Cardiac fibroblast (primary cell): ENCODE measurements at regions not wholly inside any gene's neighbourhood (a gene's known extent, or its start where the extent isn't known, plus 50 kb on each side); places are given as distances from the start of the nearest gene placed in this dataset.

Experiments
- DNase-seq, 2 donors: peaks; one replicate each; pipeline versions ENCODE4 v3.0.0 to v3.0.0-alpha.2; 2010; ENCODE audit warnings: low read depth in 2 of 2
- H3K4me3 ChIP-seq, 2 donors: replicated peaks in 1 of 2; 1 replicate in 1 of 2; 2 replicates in 1 of 2; pipeline ENCODE4 v1.5.1; 2011; ENCODE audit warnings: low read depth in 2 of 2, low read length in 2 of 2, mild to moderate bottlenecking in 2 of 2, moderate library complexity in 1 of 2
- TF ChIP-seq, protein P1 (sequence below): IDR thresholded peaks from one replicate; pipeline ENCODE4 v1.5.1; 2011; ENCODE audit warnings: low read depth, mild to moderate bottlenecking, low read length, inconsistent platforms

DNA sequence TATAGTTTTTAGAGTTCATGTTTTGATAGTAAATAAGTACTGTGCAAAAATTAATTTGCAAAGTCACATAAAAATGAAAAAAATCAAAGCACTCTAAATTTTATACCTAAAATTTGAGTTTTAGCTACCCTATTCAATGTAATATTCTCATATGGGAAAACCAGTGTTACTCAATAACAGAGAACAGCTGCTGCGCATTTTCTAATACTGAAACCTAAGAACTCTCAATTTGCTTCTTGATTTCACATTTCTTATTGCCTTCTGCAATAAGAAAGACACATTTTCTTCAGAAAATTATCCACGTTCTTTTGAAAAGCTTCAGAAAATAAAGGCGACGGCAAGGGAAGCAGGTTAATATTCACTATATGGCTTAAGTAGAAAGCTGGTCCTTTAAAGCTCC is 199.1 kb upstream of the CCDC150 start:
- no peak for DNase-seq
- no peak overlapping the region for H3K4me3 ChIP-seq
- TF ChIP-seq, protein P1, sequence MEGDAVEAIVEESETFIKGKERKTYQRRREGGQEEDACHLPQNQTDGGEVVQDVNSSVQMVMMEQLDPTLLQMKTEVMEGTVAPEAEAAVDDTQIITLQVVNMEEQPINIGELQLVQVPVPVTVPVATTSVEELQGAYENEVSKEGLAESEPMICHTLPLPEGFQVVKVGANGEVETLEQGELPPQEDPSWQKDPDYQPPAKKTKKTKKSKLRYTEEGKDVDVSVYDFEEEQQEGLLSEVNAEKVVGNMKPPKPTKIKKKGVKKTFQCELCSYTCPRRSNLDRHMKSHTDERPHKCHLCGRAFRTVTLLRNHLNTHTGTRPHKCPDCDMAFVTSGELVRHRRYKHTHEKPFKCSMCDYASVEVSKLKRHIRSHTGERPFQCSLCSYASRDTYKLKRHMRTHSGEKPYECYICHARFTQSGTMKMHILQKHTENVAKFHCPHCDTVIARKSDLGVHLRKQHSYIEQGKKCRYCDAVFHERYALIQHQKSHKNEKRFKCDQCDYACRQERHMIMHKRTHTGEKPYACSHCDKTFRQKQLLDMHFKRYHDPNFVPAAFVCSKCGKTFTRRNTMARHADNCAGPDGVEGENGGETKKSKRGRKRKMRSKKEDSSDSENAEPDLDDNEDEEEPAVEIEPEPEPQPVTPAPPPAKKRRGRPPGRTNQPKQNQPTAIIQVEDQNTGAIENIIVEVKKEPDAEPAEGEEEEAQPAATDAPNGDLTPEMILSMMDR: no peak

DNA sequence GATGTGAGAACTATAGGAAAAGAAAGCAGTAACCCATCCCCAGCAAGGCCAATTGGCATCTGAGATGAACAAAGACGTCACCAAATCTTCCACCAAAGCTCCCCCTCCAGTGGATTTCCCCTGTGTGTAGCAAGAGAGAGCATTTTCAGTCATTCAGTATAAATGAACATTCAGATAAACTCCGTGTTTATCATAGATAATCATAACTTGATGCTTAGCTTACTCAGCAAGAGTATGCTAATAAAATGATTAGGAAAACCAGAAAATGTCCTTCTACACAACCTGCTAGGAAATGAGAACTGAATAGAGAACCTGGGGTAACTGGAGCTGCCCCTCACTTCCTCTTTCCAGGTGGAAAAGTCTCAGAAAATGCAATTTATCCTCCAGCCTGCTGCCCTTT is 198.0 kb upstream of the CCDC150 start:
- TF ChIP-seq, protein P1: no peak
- no peak for DNase-seq
- no peak overlapping the region for H3K4me3 ChIP-seq

DNA sequence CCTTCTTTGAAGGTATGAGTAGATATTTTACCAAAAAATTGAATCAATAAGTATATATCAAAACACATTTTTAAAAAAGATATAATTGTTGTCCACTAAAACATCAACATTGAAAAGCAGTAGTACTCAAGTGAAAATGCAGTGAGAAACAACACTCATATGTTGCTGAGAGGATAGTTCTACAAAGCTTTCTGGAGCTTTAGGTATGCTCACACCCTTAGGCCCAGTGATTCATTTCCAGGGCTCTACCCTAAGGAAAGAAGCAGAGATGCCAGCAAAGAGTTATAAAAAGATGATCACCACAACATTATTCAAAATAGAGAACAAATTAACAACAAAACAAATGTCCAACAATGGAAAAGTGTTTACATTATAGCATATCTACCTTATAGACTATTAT is 197.3 kb upstream of the CCDC150 start:
- no peak overlapping the region for H3K4me3 ChIP-seq
- DNase-seq: no peak
- TF ChIP-seq, protein P1: no peak

DNA sequence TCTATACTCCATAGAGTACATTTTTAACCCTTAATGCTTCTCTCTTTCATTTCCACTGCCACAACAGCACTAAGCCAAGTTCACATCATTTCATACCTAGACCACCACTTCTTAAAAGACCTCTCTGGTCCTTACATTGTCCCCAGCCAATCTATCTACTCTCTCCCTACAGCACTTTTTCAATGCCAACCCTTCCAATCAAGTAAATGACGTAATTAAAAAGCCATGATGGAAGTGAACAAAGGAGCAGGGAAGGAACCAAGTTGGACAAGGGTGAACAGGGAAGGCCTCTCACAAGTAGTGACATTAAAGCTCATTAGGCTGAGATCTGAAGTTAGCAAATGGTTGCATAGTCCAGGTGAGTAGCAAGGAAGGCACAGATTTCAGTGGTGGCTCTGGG is 195.1 kb upstream of the CCDC150 start:
- TF ChIP-seq, protein P1: no peak
- DNase-seq: no peak
- H3K4me3 ChIP-seq: no peak overlapping the region

DNA sequence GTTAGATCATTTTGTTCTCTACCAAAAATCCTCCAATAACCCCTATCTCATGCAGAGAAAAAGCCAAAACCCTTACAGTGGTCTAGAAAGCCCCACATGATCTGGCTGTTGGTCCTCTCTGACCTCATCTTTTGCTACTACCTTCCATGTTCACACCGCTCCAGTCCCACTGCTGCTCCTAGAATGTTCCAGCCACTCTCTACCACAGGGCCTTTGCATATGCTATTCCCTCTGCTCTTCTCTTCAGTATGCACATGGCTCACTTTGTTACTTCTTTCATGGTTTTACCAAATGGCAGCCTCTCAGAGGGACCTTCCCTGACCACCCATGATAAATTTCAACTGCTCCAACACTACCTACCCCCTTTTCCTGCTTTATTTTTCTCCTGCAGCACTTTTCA is 193.5 kb upstream of the CCDC150 start:
- no peak for DNase-seq
- no peak overlapping the region for H3K4me3 ChIP-seq
- TF ChIP-seq, protein P1: no peak

DNA sequence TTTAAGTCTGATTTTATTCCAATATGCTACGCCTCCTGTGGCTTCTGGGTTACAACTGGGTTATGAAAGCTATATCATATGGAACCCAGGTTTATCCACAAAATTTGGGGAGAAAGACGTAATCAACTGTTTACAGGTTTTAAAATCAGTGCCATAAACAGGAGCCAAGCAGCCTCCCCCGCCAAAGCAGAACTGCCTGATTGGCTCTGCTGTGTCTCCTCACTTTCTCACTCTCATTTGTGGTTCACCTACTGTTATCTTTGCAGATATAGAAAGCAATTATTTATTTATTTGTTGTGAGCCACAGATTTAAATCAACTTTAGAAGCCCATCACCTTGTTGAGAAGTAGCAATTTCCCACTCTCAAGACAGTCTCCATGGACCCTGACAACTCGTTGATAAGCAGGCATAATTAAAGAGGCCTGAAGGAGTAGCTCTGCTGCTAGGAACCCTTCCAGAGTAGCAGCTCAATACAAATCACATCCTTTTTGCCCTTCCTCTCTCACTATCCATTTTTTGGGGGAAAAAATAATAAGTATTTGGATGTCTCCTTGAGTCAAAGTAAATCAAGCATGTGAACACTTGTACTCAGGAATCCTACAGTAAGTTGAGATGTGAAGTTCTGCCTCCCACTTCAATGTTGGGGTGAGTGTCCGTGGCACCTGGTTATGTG is 191.0 kb upstream of the CCDC150 start:
- no peak overlapping the region for H3K4me3 ChIP-seq
- no peak for DNase-seq
- TF ChIP-seq, protein P1: no peak

DNA sequence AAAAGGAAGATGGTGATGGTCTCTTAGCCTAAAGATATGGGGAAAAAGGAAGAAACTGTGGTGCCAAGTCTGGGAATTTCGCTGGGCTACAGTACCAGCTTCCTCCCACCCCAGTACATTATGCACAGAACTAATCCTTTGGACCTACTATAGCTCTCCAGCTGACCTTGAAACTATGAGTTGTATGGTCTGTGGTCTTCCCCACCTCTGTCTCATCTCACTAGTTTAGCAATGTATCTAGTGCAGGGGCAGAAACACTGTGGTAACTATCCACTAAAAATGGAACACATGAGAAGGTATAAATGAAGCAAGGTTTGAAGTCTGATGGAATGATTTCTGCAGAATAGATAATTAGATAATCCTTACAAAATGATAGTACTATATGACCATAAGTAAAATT is 190.4 kb upstream of the CCDC150 start:
- TF ChIP-seq, protein P1: no peak
- no peak for DNase-seq
- no peak overlapping the region for H3K4me3 ChIP-seq
